ENCODE measurements at regions not wholly inside any gene's neighbourhood (a gene's known extent, or its start where the extent isn't known, plus 50 kb on each side); places are given as distances from the start of the nearest gene placed in this dataset.

GRCh38 chr5:36385495-36385894 lies 83.8 kb upstream of the RANBP3L start:
- no peak for TF ChIP-seq CTCF (IDR thresholded peaks at IDR 0.05)
- TF ChIP-seq EP300 (IDR thresholded peaks at IDR 0.05) = no peak
- no peak for TF ChIP-seq POLR2A (IDR thresholded peaks at IDR 0.05)
- TF ChIP-seq POLR2AphosphoS5 (IDR thresholded peaks at IDR 0.05) = no peak

Measured in stomach (tissue), 4 donors.